MM.1S (cell line): ENCODE measurements at regions not wholly inside any gene's neighbourhood (a gene's known extent, or its start where the extent isn't known, plus 50 kb on each side); places are given as distances from the start of the nearest gene placed in this dataset.

Source experiments
- DNase-seq: peaks from one replicate; pipeline ENCODE4 v3.0.0-alpha.2; 2015
- H2AFZ ChIP-seq: fragments of 300-600 bp; sonication (generic); 2 replicates; pipeline ENCODE4 v1.6.0; 2016; ENCODE audit warnings: antibody characterized with exemption, low read length
- H3F3A ChIP-seq: fragments of 300-600 bp; sonication (generic); 2 replicates; pipeline ENCODE4 v1.6.1; 2016; ENCODE audit warnings: mild to moderate bottlenecking, antibody characterized with exemption, low read length, moderate library complexity, mixed read lengths; ENCODE audit not compliant: insufficient read depth
- H3K27ac ChIP-seq: fragments of 300-600 bp; sonication (generic); 2 replicates; pipeline ENCODE4 v1.5.1; 2016; ENCODE audit warnings: mild to moderate bottlenecking, low read length
- H3K27me3 ChIP-seq: fragments of 300-600 bp; sonication (generic); replicated peaks from 2 replicates; pipeline ENCODE4 v1.6.0; 2016; ENCODE audit warnings: low read length; ENCODE audit not compliant: insufficient read depth
- H3K36me3 ChIP-seq: fragments of 300-600 bp; sonication (generic); replicated peaks from 2 replicates; pipeline ENCODE4 v1.6.1; 2016; ENCODE audit warnings: mild to moderate bottlenecking, low read length, mixed read lengths; ENCODE audit not compliant: insufficient read depth
- H3K4me1 ChIP-seq: fragments of 300-600 bp; sonication (generic); 2 replicates; pipeline ENCODE4 v1.6.1; 2016; ENCODE audit warnings: low read length, mixed read lengths
- H3K4me2 ChIP-seq: fragments of 300-600 bp; sonication (generic); 2 replicates; pipeline ENCODE4 v1.6.0; 2016; ENCODE audit warnings: low read depth, low read length
- H3K4me3 ChIP-seq: fragments of 300-600 bp; sonication (generic); 2 replicates; pipeline ENCODE4 v1.5.1; 2016; ENCODE audit warnings: low read length, mixed read lengths
- H3K79me2 ChIP-seq: fragments of 300-600 bp; sonication (generic); 2 replicates; pipeline ENCODE4 v1.6.1; 2016; ENCODE audit warnings: mixed run types, low read length, mixed read lengths
- H3K9ac ChIP-seq: fragments of 300-600 bp; sonication (generic); 2 replicates; pipeline ENCODE4 v1.6.1; 2016; ENCODE audit warnings: low read length, mixed read lengths
- H3K9me2 ChIP-seq: fragments of 300-600 bp; sonication (generic); replicated peaks from 2 replicates; pipeline ENCODE4 v1.6.1; 2016; ENCODE audit warnings: mild to moderate bottlenecking, low read length, mixed read lengths; ENCODE audit not compliant: insufficient read depth
- H3K9me3 ChIP-seq: fragments of 300-600 bp; sonication (generic); replicated peaks from 2 replicates; pipeline ENCODE4 v1.6.1; 2016; ENCODE audit warnings: mild to moderate bottlenecking, low read length, mixed read lengths; ENCODE audit not compliant: insufficient read depth
- H4K20me1 ChIP-seq: fragments of 300-600 bp; sonication (generic); 2 replicates; pipeline ENCODE4 v1.6.1; 2016; ENCODE audit warnings: mild to moderate bottlenecking, low read length, moderate library complexity, mixed read lengths; ENCODE audit not compliant: insufficient read depth
- CTCF ChIP-seq: fragments of 300-600 bp; sonication (generic); IDR thresholded peaks from 2 replicates; pipeline ENCODE4 v1.5.1; 2016; ENCODE audit warnings: antibody characterized with exemption, low read length, mixed read lengths
- EZH2 ChIP-seq: fragments of 300-600 bp; sonication (generic); optimal IDR thresholded peaks from 2 replicates; pipeline ENCODE3; 2017; ENCODE audit warnings: low read depth, mild to moderate bottlenecking, antibody characterized with exemption, low read length, mixed read lengths
- EZH2phosphoT487 ChIP-seq: fragments of 300-600 bp; sonication (generic); IDR thresholded peaks from 2 replicates; pipeline ENCODE4 v1.6.1; 2018; ENCODE audit warnings: antibody characterized with exemption, low read length

DNA sequence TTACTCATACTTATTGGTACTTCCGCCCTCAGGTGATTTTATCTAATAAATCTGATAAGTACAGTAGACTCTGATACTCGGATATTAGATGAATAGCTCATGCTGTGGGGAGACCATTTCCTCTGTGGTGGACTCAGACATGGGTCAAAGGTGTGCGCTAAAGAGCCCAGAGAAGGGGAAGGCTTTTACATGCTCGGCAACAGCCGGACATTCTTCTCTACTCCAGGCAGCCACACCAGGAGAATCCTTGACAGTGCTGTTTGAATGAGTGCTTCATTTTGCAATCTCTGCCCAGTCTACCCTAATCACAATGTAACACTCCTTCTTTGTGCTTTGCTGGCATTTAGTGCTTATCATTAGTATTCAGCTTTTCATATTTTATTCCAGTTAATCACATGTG is 322.2 kb upstream of the USP25 start:
- no peak for TF ChIP-seq CTCF
- no peak for TF ChIP-seq EZH2phosphoT487
- TF ChIP-seq EZH2 = no peak
- H2AFZ ChIP-seq = no peak overlapping the region
- peaks cover 20% of the 10 kb centered on the region; the same call in 1 of the 2 replicates for H3K27me3 ChIP-seq

GRCh38 chr21:15408089-15408488 is 321.7 kb upstream of the USP25 start:
- TF ChIP-seq CTCF = no peak
- no peak for TF ChIP-seq EZH2
- TF ChIP-seq EZH2phosphoT487 = no peak

More for the DNA sequence above, 322.2 kb upstream of the USP25 start:
- no peak for DNase-seq
- H3K36me3 ChIP-seq = no peaks in the 10 kb centered on the region
- H3K9me3 ChIP-seq = no peaks in the 10 kb centered on the region
- H3K27ac ChIP-seq = no peak overlapping the region
- H3K4me3 ChIP-seq = no peak overlapping the region
- H3F3A ChIP-seq = peaks cover 6% of the 10 kb centered on the region
- no peak overlapping the region for H3K4me2 ChIP-seq
- no peaks in the 10 kb centered on the region for H3K9me2 ChIP-seq
- H3K9ac ChIP-seq = no peak overlapping the region
- no peaks in the 10 kb centered on the region for H3K79me2 ChIP-seq
- peaks cover 5% of the 10 kb centered on the region for H3K4me1 ChIP-seq
- H4K20me1 ChIP-seq = no peaks in the 10 kb centered on the region

DNA sequence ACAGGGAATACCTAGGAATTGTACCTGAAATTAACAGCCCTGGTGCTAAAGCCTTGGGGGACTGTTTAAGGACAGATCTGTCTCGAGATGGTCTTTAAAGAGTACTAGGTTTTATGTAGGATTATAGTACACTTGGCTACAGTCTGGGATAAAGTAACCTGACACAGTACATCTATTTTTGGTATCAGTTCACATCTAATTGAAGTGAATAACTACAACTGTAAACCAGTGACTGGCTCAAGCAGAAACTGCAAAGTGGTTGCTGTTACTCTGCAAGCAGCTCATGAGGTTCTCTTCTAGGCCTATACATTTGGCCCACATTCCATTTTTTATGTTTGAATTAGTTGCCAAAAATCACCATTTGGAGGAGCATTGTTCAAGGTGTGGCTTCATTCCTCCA is 320.8 kb upstream of the USP25 start:
- Histone ChIP-seq H3K36me3 (no peaks in the 10 kb centered on the region), H3K27ac (no peak overlapping the region), H4K20me1 (no peaks in the 10 kb centered on the region), H3F3A (peaks cover 6% of the 10 kb centered on the region), H3K79me2 (no peaks in the 10 kb centered on the region), H3K9ac (no peak overlapping the region), H3K9me2 (no peaks in the 10 kb centered on the region), H3K4me3 (no peak overlapping the region), H3K4me1 (peaks cover 5% of the 10 kb centered on the region), H2AFZ (no peak overlapping the region), H3K9me3 (no peaks in the 10 kb centered on the region), H3K27me3 (peaks cover 26% of the 10 kb centered on the region; the same call in 1 of the 2 replicates), H3K4me2 (no peak overlapping the region)
- TF ChIP-seq CTCF = no peak
- TF ChIP-seq EZH2phosphoT487 = no peak
- no peak for TF ChIP-seq EZH2
- DNase-seq = no peak

More at GRCh38 chr21:15408089-15408488, 321.7 kb upstream of the USP25 start:
- Histone ChIP-seq H3K9me2 (no peaks in the 10 kb centered on the region), H3K4me3 (no peak overlapping the region), H3K79me2 (no peaks in the 10 kb centered on the region), H3K27ac (no peak overlapping the region), H2AFZ (no peak overlapping the region), H3K27me3 (peaks cover 22% of the 10 kb centered on the region; the same call in 1 of the 2 replicates), H3K9ac (no peak overlapping the region), H3K4me2 (0 out of 2 replicates have a peak overlapping the region, but pooled peaks have one; percentile 7), H3K36me3 (no peaks in the 10 kb centered on the region), H3K4me1 (peaks cover 5% of the 10 kb centered on the region), H3F3A (peaks cover 6% of the 10 kb centered on the region), H4K20me1 (no peaks in the 10 kb centered on the region), H3K9me3 (no peaks in the 10 kb centered on the region)
- DNase-seq = peak; percentile 75
